GM18508 (cell line): ENCODE measurements at regions not wholly inside any gene's neighbourhood (a gene's known extent, or its start where the extent isn't known, plus 50 kb on each side); places are given as distances from the start of the nearest gene placed in this dataset.

Experiments used
- ATAC-seq: cut with Tn5 transposase; IDR thresholded peaks from one replicate; pipeline ENCODE4 v1.9.1; 2021; ENCODE audit warnings: moderate number of reproducible peaks; ENCODE audit not compliant: insufficient read depth, unreplicated experiment

- no peak for ATAC-seq
Observed at GRCh38 chr10:78742730-78743615, 325.8 kb upstream of the ZMIZ1 start.

DNA sequence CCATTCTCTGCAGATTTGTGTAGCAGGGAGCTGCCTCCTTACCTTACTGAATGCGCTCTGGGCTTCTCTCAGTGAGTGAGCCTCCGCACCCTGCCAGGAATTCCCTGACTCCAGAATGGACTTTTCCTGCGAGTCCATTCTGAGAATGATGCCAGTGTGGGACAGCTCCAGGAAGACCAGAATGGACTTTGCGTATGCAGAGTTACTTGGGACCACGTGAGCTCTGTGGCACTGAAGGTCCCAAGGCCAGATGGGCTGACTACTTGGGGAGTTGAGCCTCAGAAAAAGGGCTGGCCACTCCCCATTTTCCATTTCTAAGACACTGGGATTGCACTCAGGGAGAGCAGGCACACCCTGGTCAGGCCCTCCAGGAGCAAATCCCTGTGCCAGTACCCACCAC, 324.7 kb upstream of the ZMIZ1 start:
- ATAC-seq: no peak

- ATAC-seq: no peak
Observed at GRCh38 chr10:78744491-78745090, 324.2 kb upstream of the ZMIZ1 start.

DNA sequence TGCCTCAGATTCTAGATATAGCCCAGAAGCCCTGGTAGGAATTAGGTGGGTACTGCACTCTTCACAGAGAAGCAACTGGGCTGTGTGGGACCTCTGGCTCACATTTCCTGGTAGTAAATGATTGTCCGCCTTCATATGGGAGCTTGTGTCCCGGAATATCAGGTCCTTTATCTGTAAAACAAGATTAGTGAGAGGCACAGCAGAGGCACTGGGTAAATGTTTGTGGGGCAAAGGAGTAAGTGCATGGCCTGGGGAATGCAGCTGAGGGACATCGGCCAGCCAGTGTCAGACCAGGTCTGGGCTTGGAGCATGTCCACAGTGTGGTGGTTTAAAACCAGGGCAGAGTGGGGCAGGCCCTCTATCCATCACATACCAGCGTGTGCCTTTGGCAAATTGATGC, 323.3 kb upstream of the ZMIZ1 start:
- no peak for ATAC-seq

- no peak for ATAC-seq
Observed at GRCh38 chr10:78746155-78746763, 322.5 kb upstream of the ZMIZ1 start.

GRCh38 chr10:78747401-78748234, 321.1 kb upstream of the ZMIZ1 start:
- no peak for ATAC-seq

DNA sequence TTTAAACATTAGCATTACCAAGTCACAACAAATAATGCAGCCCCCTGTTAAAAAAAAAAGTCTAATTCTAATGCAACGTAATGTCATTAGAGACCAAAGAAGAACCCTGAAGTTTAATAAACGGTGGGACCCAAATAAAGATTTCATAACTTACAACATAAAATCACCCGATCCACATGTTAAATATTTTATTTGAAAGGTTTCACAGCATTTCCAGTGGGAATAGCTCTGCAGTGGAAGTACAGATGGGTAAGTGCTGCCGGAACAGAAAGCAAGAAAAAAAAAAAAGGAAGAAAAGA, 320.6 kb upstream of the ZMIZ1 start:
- ATAC-seq: no peak

DNA sequence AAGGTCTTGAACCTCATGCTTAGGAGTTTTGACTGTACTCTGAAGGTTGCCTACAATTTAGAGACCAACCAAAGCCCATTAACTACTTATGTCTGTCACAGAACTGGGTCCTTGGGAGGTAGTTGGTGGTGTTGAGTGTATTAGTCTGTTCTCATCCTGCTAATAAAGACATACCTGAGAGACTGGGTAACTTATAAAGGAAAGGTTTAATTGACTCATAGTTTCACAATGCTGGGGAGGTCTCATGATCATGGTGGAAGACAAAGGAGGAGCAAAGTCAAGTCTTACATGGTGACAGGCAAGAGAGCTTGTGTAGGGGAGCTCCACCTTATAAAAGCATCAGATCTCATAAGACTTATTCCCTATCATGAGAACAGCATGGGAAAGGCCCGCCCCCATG, 319.6 kb upstream of the ZMIZ1 start:
- ATAC-seq: no peak

DNA sequence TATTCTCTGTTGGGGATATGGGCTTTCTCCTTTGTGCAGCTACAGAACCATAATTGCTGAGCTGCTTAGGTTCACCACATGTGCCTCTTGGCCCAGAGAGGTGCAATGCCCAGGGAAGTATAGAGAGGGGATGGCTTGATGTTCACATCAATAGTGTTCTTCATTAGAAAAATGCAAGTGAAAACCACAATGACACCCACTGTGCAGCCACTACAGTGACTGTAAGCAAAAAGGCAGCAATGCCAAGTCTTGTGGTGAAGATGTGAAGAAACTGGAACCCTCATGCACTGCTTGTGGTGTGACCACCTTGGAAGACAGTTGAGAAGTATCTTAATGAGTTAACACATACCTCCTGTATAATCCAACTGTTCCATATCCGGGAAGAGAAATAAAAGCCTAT, 318.9 kb upstream of the ZMIZ1 start:
- ATAC-seq: no peak

- no peak for ATAC-seq
Observed at GRCh38 chr10:78750418-78750817, 318.3 kb upstream of the ZMIZ1 start.

GRCh38 chr10:78751716-78752115, 317.1 kb upstream of the ZMIZ1 start:
- ATAC-seq: no peak

- no peak for ATAC-seq
Observed at GRCh38 chr10:78752221-78752620, 316.5 kb upstream of the ZMIZ1 start.

- no peak for ATAC-seq
Observed at GRCh38 chr10:78752708-78753107, 316.1 kb upstream of the ZMIZ1 start.

GRCh38 chr10:78754269-78755062, 314.3 kb upstream of the ZMIZ1 start:
- no peak for ATAC-seq

- ATAC-seq: no peak
Observed at GRCh38 chr10:78755063-78755701, 313.6 kb upstream of the ZMIZ1 start.

DNA sequence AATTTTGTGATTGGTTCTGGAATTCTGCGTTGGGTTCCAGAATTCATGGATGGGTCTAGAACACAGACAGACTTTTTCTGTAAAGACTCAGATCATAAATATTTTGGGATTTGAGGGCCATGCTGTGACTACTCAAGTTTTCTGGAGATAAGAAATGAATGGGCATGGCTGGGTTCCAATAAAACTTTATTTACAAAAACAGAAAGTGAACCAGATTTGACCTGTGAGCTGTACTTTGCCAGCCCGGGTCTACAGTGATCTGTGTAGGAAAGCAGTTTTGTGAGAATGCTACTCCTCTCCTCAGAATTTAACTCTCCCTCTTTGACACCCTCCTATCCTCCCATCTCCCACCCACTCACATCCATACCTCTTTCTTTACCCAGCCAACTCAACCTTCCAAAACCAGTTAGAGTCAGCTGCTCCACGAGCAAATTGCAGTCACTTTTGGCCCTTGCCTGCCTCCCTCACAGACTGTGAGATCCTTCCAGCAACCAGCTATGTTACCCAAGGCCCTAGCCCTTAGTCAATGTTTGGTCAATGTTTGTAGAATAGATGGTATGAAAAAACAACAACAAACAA, 312.8 kb upstream of the ZMIZ1 start:
- ATAC-seq: no peak

DNA sequence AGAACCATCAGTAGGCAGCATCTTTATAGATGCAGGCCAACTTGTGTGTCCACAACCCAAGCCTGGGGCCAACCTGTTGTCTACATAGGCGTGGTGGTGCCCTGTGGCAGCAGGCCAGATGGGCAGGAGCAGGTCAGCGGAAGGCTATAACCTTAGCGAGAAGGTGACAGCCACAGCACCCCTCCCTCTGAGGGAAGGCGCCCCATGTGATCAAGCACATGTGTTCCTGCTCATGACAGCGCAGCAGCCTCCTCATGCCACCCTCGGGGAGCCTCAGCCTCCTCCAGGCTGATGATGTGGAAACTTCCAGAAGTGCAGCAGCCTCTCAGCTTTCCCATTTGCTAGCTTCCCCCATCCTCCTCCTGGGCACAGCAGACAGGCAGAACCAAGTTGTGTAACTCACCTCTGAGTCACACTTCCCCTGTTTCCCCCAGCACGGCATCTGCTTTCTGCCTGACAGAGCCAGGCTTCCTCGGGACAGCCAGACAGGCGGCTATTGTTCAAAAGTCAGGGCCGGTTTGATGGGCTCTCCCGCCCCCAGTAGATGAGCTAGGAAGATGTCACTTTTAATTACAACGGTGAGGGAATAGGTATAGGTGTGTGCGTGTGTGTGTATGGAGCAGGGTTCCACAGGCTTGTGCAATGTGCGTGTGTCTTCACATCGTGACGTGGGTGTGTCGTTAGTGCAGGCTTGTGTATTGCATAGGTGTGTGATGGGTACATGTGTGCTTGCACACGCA, 312.0 kb upstream of the ZMIZ1 start:
- no peak for ATAC-seq

- no peak for ATAC-seq
Observed at GRCh38 chr10:78757344-78757925, 311.3 kb upstream of the ZMIZ1 start.
